ENCODE measurements at regions not wholly inside any gene's neighbourhood (a gene's known extent, or its start where the extent isn't known, plus 50 kb on each side); places are given as distances from the start of the nearest gene placed in this dataset.

- no peak overlapping the region for H3K4me3 ChIP-seq (ENCODE audit: low read depth, low read length)
- TF ChIP-seq CTCF (IDR thresholded peaks at IDR 0.05; ENCODE audit: low read depth, low read length, missing control alignments), result no peak
- no peak for DNase-seq (ENCODE audit: low read depth)
- in situ Hi-C loops (cut with HindIII; ENCODE audit: low sequenced_read_pairs), result no loop called here
These were observed 191.7 kb upstream of the KCTD3 start for GRCh38 chr1:215375381-215375780.

GRCh38 chr1:215376544-215377264 is 190.4 kb upstream of the KCTD3 start:
- in situ Hi-C loops (cut with HindIII; ENCODE audit: low sequenced_read_pairs), result no loop called here
- H3K4me3 ChIP-seq (ENCODE audit: low read depth, low read length), result no peak overlapping the region
- DNase-seq (ENCODE audit: low read depth), result peak; percentile 67
- TF ChIP-seq CTCF (IDR thresholded peaks at IDR 0.05; ENCODE audit: low read depth, low read length, missing control alignments), result no peak

GRCh38 chr1:215377746-215378145 is 189.4 kb upstream of the KCTD3 start:
- H3K4me3 ChIP-seq (ENCODE audit: low read depth, low read length), result no peak overlapping the region
- in situ Hi-C loops (cut with HindIII; ENCODE audit: low sequenced_read_pairs), result no loop called here
- TF ChIP-seq CTCF (IDR thresholded peaks at IDR 0.05; ENCODE audit: low read depth, low read length, missing control alignments), result no peak
- no peak for DNase-seq (ENCODE audit: low read depth)

DNA sequence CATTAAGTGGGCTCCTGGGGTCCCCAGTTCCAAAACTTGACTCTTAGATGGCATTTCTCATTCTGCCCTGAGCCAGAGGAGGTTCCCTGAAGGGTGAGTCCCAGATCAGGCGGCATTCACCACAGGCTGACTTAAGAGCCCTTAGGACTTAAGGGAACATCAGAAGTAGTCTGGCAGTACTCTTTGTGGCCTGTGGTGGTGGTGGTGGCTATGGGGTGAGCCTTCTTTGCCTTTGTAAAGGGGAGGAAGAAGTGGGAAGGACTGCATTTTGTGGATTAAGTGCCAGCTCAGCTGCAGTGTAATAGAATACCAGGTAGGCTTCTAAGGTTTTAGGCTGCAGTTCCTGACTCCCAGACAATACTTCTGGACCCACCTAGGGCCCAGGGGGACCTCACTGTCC is 186.5 kb upstream of the KCTD3 start:
- DNase-seq (ENCODE audit: low read depth), result no peak
- no peak for TF ChIP-seq CTCF (IDR thresholded peaks at IDR 0.05; ENCODE audit: low read depth, low read length, missing control alignments)
- in situ Hi-C loops (cut with HindIII; ENCODE audit: low sequenced_read_pairs), result no loop called here
- H3K4me3 ChIP-seq (ENCODE audit: low read depth, low read length), result no peak overlapping the region

- no peak for TF ChIP-seq CTCF (IDR thresholded peaks at IDR 0.05; ENCODE audit: low read depth, low read length, missing control alignments)
- in situ Hi-C loops (cut with HindIII; ENCODE audit: low sequenced_read_pairs), result loop anchor here (10.0 kb wide), 1 partner anchor 729 kb away; no protein-coding TSS in a partner anchor
- no peak overlapping the region for H3K4me3 ChIP-seq (ENCODE audit: low read depth, low read length)
- no peak for DNase-seq (ENCODE audit: low read depth)
These were observed 173.6 kb upstream of the KCTD3 start for GRCh38 chr1:215393476-215393875.

- no peak for TF ChIP-seq CTCF (IDR thresholded peaks at IDR 0.05; ENCODE audit: low read depth, low read length, missing control alignments)
- no peak overlapping the region for H3K4me3 ChIP-seq (ENCODE audit: low read depth, low read length)
- in situ Hi-C loops (cut with HindIII; ENCODE audit: low sequenced_read_pairs), result loop anchor here (10.0 kb wide), 1 partner anchor 730 kb away; no protein-coding TSS in a partner anchor
- no peak for DNase-seq (ENCODE audit: low read depth)
These were observed 172.8 kb upstream of the KCTD3 start for GRCh38 chr1:215394084-215394991.

Measured in astrocyte of the cerebellum (primary cell).